Neural progenitor cell (in vitro differentiated cells): ENCODE measurements at regions not wholly inside any gene's neighbourhood (a gene's known extent, or its start where the extent isn't known, plus 50 kb on each side); places are given as distances from the start of the nearest gene placed in this dataset.
"Not testable (repeated sequence)": the region's sequence is repeated elsewhere in the genome, so short reads cannot be mapped to it uniquely, and the experiment has no call there.

Experiments
- DNase-seq: peaks from one replicate; pipeline ENCODE4 v3.0.0-alpha.2; 2016; ENCODE audit warnings: low spot score
- H2AFZ ChIP-seq: fragments of 200-600 bp; sonication (generic); replicated peaks from 2 replicates; pipeline ENCODE4 v1.6.1; 2016; ENCODE audit warnings: antibody characterized with exemption
- H3F3A ChIP-seq: fragments of 200-600 bp; sonication (generic); 2 replicates; pipeline ENCODE4 v1.6.1; 2016; ENCODE audit warnings: antibody characterized with exemption, low read depth
- H3K27ac ChIP-seq: fragments of 200-600 bp; sonication (generic); 2 replicates; pipeline ENCODE4 v1.5.1; 2016; ENCODE audit warnings: mild to moderate bottlenecking
- H3K27me3 ChIP-seq: fragments of 200-600 bp; sonication (generic); 2 replicates; pipeline ENCODE4 v1.6.1; 2016; ENCODE audit warnings: mild to moderate bottlenecking, moderate library complexity
- H3K36me3 ChIP-seq: fragments of 200-600 bp; sonication (generic); 2 replicates; pipeline ENCODE4 v1.5.1; 2016
- H3K4me1 ChIP-seq: fragments of 200-600 bp; sonication (generic); 2 replicates; pipeline ENCODE4 v1.6.1; 2016; ENCODE audit warnings: mixed run types
- H3K4me2 ChIP-seq: fragments of 200-600 bp; sonication (generic); 2 replicates; pipeline ENCODE4 v1.6.1; 2016
- H3K4me3 ChIP-seq: fragments of 200-600 bp; sonication (generic); 2 replicates; pipeline ENCODE4 v1.5.1; 2016
- H3K79me2 ChIP-seq: fragments of 200-600 bp; sonication (generic); 2 replicates; pipeline ENCODE4 v1.6.1; 2016; ENCODE audit warnings: low read depth
- H3K9ac ChIP-seq: fragments of 200-600 bp; sonication (generic); 2 replicates; pipeline ENCODE4 v1.6.1; 2016
- H3K9me3 ChIP-seq: fragments of 200-600 bp; sonication (generic); 2 replicates; pipeline ENCODE4 v1.5.1; 2016; ENCODE audit warnings: low read depth
- H4K20me1 ChIP-seq: fragments of 200-600 bp; sonication (generic); 2 replicates; pipeline ENCODE4 v1.6.1; 2016; ENCODE audit warnings: low read depth
- H3K27ac Mint-ChIP-seq: 3 replicates; pipeline ENCODE4 v1.8.0; 2021; ENCODE audit warnings: mixed read lengths
- H3K27me3 Mint-ChIP-seq: 2 replicates; pipeline ENCODE4 v1.8.0; 2022; ENCODE audit warnings: low read depth, mild to moderate bottlenecking, inconsistent platforms, moderate library complexity, mixed read lengths; ENCODE audit not compliant: insufficient read depth
- H3K36me3 Mint-ChIP-seq: 3 replicates; pipeline ENCODE4 v1.8.0; 2021; ENCODE audit warnings: mixed read lengths
- H3K4me1 Mint-ChIP-seq: 3 replicates; pipeline ENCODE4 v1.8.0; 2021; ENCODE audit warnings: mixed read lengths
- H3K4me3 Mint-ChIP-seq: 3 replicates; pipeline ENCODE4 v1.8.0; 2021; ENCODE audit warnings: mild to moderate bottlenecking, moderate library complexity, mixed read lengths
- H3K9me3 Mint-ChIP-seq: 3 replicates; pipeline ENCODE4 v1.8.0; 2020; ENCODE audit warnings: mixed read lengths
- EZH2 ChIP-seq: fragments of 200-600 bp; sonication (generic); IDR thresholded peaks from 2 replicates; pipeline ENCODE4 v1.6.1; 2017; ENCODE audit warnings: antibody characterized with exemption, mild to moderate bottlenecking, moderate library complexity
- EZH2phosphoT487 ChIP-seq: fragments of 200-600 bp; sonication (generic); IDR thresholded peaks from 2 replicates; pipeline ENCODE4 v1.6.1; 2017; ENCODE audit warnings: antibody characterized with exemption
- TF ChIP-seq, protein P1 (sequence below): fragments of 200-600 bp; sonication (generic); IDR thresholded peaks from 2 replicates; pipeline ENCODE4 v1.5.1; 2017; ENCODE audit warnings: antibody characterized with exemption, mild to moderate bottlenecking

DNA sequence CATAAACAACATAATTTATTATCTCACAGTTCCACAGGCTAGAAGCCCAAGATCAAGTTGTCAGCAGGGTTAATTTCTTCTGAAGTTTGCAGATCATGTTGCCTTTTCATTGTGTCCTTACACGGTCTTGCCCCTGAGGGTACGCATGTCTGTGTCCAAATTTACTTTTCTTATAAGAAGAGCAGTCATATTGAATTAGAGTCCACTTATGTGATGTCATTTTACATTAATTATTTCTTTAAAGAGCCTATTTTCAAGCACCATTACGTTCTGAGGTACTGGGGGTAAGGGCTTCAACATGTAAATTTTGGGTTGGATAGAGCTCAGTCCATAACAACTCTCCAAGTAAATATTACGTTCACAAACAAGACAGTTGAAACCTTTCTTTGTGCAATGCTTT, 236.6 kb upstream of the OR4E1 start:
- Mint-ChIP-seq H3K27ac (no peak overlapping the region), H3K4me1 (peaks cover 11% of the 10 kb centered on the region), H3K9me3 (no peaks in the 10 kb centered on the region), H3K27me3 (no peaks in the 10 kb centered on the region), H3K4me3 (no peak overlapping the region), H3K36me3 (no peaks in the 10 kb centered on the region)
- no peak for TF ChIP-seq EZH2
- TF ChIP-seq EZH2phosphoT487: no peak
- TF ChIP-seq, protein P1, sequence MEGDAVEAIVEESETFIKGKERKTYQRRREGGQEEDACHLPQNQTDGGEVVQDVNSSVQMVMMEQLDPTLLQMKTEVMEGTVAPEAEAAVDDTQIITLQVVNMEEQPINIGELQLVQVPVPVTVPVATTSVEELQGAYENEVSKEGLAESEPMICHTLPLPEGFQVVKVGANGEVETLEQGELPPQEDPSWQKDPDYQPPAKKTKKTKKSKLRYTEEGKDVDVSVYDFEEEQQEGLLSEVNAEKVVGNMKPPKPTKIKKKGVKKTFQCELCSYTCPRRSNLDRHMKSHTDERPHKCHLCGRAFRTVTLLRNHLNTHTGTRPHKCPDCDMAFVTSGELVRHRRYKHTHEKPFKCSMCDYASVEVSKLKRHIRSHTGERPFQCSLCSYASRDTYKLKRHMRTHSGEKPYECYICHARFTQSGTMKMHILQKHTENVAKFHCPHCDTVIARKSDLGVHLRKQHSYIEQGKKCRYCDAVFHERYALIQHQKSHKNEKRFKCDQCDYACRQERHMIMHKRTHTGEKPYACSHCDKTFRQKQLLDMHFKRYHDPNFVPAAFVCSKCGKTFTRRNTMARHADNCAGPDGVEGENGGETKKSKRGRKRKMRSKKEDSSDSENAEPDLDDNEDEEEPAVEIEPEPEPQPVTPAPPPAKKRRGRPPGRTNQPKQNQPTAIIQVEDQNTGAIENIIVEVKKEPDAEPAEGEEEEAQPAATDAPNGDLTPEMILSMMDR: no peak
- H3K4me3 ChIP-seq: no peak overlapping the region
- H2AFZ ChIP-seq: no peak overlapping the region
- peaks cover 13% of the 10 kb centered on the region for H3K4me1 ChIP-seq
- H3K4me2 ChIP-seq: no peak overlapping the region
- H3K27me3 ChIP-seq: peaks cover 22% of the 10 kb centered on the region
- H3K9ac ChIP-seq: no peak overlapping the region
- no peaks in the 10 kb centered on the region for H3F3A ChIP-seq
- no peaks in the 10 kb centered on the region for H4K20me1 ChIP-seq
- H3K36me3 ChIP-seq: no peaks in the 10 kb centered on the region
- H3K9me3 ChIP-seq: no peaks in the 10 kb centered on the region
- H3K27ac ChIP-seq: no peak overlapping the region
- no peaks in the 10 kb centered on the region for H3K79me2 ChIP-seq
- DNase-seq: no peak

DNA sequence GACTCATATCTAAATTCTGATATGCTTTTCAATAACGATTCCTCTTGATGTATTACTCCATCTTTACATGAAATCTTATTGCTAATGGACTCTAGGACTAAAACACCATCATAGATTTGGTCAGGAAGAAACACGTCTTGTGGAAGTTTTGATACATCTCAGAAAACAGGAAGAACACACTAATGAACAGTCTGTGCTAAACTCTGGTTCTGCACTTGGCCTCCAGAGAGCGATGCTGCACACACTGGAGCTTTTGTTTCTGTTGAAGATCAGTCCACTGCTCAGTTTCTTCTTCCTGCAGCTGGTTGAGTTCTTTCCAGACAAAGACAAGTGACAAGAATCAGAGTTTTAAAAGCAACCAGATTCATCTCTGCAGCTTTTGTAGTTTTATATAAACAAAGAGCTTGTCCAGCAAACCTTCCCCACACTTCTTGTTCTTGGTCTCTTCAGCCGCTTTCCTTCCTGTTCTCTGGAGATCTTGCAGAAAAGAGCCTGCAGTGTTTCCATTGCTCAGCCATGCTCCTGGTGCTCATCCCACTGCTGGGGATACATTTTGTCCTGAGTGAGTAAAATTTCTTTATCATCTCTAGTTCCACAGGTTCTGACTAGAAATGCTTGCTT, 229.1 kb upstream of the OR4E1 start:
- Histone ChIP-seq H3K4me1 (no peaks in the 10 kb centered on the region), H4K20me1 (no peaks in the 10 kb centered on the region), H3K9me3 (no peaks in the 10 kb centered on the region), H3K36me3 (no peaks in the 10 kb centered on the region), H3K79me2 (no peaks in the 10 kb centered on the region), H3K4me2 (no peak overlapping the region), H2AFZ (no peak overlapping the region), H3K4me3 (no peak overlapping the region), H3K9ac (no peak overlapping the region), H3F3A (no peaks in the 10 kb centered on the region), H3K27me3 (no peaks in the 10 kb centered on the region), H3K27ac (no peak overlapping the region)
- Mint-ChIP-seq H3K9me3 (peaks cover 2% of the 10 kb centered on the region), H3K4me1 (peaks cover 5% of the 10 kb centered on the region), H3K36me3 (no peaks in the 10 kb centered on the region), H3K27me3 (peaks cover 3% of the 10 kb centered on the region), H3K27ac (no peak overlapping the region), H3K4me3 (no peak overlapping the region)
- DNase-seq: no peak
- TF ChIP-seq EZH2phosphoT487 (no peak), EZH2 (no peak)
- TF ChIP-seq, protein P1: peak; percentile 51

GRCh38 chr14:21894898-21895194, 221.2 kb upstream of the OR4E1 start:
- not testable (repeated sequence) for DNase-seq, H2AFZ ChIP-seq, H3K79me2 ChIP-seq, H3K9me3 ChIP-seq, H3K4me2 ChIP-seq, H4K20me1 ChIP-seq, H3K9ac ChIP-seq, H3K36me3 Mint-ChIP-seq, H3K4me3 ChIP-seq, H3K4me3 Mint-ChIP-seq, H3F3A ChIP-seq, H3K9me3 Mint-ChIP-seq, H3K27ac ChIP-seq, H3K4me1 ChIP-seq, H3K27me3 Mint-ChIP-seq, H3K27ac Mint-ChIP-seq, H3K27me3 ChIP-seq, H3K36me3 ChIP-seq, H3K4me1 Mint-ChIP-seq

- Histone ChIP-seq H4K20me1 (no peaks in the 10 kb centered on the region), H3K79me2 (no peaks in the 10 kb centered on the region), H3K9ac (no peak overlapping the region), H3K9me3 (no peaks in the 10 kb centered on the region), H3K4me1 (no peaks in the 10 kb centered on the region), H2AFZ (peak overlapping the region; percentile 68), H3K4me3 (no peak overlapping the region), H3K27ac (no peak overlapping the region), H3K36me3 (no peaks in the 10 kb centered on the region), H3K4me2 (no peak overlapping the region), H3K27me3 (no peaks in the 10 kb centered on the region), H3F3A (no peaks in the 10 kb centered on the region)
- Mint-ChIP-seq H3K4me3 (no peak overlapping the region), H3K4me1 (no peaks in the 10 kb centered on the region), H3K27me3 (no peaks in the 10 kb centered on the region), H3K36me3 (no peaks in the 10 kb centered on the region), H3K9me3 (no peaks in the 10 kb centered on the region), H3K27ac (no peak overlapping the region)
- DNase-seq: peak; percentile 52
- TF ChIP-seq, protein P1: peak; percentile 70
- no peak for TF ChIP-seq EZH2
These were observed 220.6 kb upstream of the OR4E1 start for GRCh38 chr14:21894003-21894897.
